Fibroblast of mammary gland (primary cell): ENCODE measurements at regions not wholly inside any gene's neighbourhood (a gene's known extent, or its start where the extent isn't known, plus 50 kb on each side); places are given as distances from the start of the nearest gene placed in this dataset.

Experiments used
- DNase-seq: peaks from one replicate; pipeline ENCODE4 v3.0.0-alpha.2; 2010; ENCODE audit warnings: low read depth
- H3K4me3 ChIP-seq: 2 replicates; pipeline ENCODE4 v1.5.1; 2011; ENCODE audit warnings: low read depth, mild to moderate bottlenecking, low read length, moderate library complexity; ENCODE audit not compliant: control insufficient read depth
- TF ChIP-seq, protein P1 (sequence below): conservative IDR thresholded peaks from 2 replicates; pipeline ENCODE4 v1.5.1; 2011; ENCODE audit warnings: low read depth, low read length, inconsistent platforms; ENCODE audit not compliant: control insufficient read depth, insufficient read depth

DNA sequence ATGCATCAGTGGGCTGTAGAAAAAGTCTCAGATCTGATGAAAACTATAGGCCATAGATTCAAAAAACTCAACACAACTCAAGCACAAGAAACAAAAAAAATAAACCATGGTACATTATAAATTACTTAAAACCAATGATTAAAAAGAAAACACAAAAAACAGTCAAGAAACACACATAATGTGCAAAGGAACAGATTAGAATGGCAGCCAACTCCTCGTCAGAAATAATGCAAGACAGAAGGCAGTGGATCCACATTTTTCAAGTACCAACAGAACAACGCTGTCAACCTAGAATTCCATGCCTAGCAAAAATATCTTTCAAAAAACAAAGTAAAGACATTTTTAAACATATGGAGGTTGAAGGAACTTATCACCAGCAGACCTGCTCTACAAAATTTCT is 69.7 kb downstream of the PSMB1 start:
- no peak for DNase-seq
- no peak overlapping the region for H3K4me3 ChIP-seq
- TF ChIP-seq, protein P1, sequence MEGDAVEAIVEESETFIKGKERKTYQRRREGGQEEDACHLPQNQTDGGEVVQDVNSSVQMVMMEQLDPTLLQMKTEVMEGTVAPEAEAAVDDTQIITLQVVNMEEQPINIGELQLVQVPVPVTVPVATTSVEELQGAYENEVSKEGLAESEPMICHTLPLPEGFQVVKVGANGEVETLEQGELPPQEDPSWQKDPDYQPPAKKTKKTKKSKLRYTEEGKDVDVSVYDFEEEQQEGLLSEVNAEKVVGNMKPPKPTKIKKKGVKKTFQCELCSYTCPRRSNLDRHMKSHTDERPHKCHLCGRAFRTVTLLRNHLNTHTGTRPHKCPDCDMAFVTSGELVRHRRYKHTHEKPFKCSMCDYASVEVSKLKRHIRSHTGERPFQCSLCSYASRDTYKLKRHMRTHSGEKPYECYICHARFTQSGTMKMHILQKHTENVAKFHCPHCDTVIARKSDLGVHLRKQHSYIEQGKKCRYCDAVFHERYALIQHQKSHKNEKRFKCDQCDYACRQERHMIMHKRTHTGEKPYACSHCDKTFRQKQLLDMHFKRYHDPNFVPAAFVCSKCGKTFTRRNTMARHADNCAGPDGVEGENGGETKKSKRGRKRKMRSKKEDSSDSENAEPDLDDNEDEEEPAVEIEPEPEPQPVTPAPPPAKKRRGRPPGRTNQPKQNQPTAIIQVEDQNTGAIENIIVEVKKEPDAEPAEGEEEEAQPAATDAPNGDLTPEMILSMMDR, result no peak

DNA sequence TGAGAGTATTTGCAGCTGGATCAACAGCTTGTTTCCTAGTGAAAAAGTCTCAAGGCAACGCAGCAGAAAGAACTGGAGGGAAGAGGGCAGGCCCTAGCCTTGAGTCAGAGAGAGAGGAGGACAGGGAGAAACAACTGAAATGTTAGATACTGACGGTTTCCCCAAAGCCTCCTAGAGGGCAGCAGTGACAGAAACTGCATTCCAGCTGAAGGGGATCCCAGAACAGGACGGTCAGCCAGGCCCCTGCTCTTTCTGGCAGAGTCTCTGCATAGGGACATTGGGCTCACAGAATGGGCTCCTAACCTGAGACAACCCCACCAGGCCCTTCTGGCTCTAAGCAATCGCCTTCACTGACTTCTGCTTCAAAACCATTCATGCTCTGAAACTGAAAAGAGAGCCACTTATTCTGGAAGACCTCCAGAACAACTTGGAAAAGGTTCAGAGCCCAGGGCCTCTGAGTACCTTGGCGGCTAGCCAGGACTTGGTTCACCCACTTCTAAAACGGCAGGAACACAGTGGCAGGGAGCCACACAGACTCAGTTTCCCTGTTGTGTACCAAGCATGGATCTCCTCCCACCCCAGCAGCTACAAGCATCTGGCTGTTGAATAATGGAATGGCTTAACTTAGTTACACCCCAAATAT is 72.9 kb downstream of the PSMB1 start:
- H3K4me3 ChIP-seq, result no peak overlapping the region
- TF ChIP-seq, protein P1, result peak; percentile 28
- peak; percentile 34 for DNase-seq

DNA sequence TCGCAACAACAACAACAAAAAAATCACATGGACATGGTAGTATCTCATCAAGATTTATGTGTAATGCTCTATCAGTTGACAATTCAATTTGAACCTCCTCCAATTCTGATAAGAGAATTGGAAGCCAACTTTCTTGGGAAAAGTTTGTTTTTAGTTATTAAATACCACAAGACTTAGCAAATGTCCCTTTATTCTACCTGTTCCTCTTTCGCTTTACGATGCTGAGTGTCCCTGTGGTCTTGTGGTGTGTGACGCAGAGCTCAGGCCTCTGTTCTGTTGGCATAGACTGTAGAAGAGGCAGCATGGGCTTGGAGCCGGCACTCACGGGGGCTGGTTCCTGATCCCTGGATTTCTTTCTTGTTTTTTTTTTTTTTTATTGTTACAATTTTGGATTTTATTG is 76.7 kb downstream of the PSMB1 start:
- H3K4me3 ChIP-seq, result no peak overlapping the region
- TF ChIP-seq, protein P1, result no peak
- no peak for DNase-seq

DNA sequence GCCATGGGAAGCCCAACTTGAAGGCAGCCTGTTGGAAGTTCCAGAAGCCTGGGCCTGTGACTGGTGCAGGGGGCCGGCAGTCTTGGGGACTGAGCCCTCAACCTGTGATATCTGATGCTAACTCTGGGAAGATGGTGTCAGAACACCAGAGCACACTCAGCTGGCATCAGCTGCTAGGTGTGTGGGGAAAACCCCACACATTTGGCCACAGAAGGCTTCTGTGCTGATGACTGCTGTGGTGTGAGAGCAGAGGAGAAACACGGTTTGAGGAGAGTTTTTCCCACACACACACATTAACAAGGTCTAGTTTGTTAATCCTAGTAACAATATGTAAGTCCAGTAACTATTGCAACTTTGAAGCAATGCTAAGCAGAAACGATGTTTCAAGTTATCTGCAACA is 78.0 kb downstream of the PSMB1 start:
- DNase-seq, result no peak
- no peak overlapping the region for H3K4me3 ChIP-seq
- TF ChIP-seq, protein P1, result no peak

DNA sequence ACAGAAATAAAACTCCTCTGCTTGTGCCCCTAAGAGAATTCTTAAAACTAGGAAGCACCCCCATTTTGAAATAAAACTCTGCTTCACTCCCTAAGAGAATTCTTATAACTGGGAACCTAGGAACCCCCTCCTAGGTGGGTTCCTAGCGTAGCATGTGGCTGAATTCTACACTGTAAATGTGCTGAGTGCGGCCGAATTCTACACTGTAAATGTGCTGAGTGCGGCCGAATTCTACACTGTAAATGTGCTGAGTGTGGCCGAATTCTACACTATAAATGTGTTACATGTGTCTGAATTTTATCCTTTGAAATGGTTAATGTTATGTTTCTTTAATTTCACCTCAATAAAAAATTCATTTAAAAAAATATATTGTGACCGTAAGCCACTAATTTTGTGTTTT is 79.3 kb downstream of the PSMB1 start:
- DNase-seq, result no peak
- no peak overlapping the region for H3K4me3 ChIP-seq
- TF ChIP-seq, protein P1, result no peak

DNA sequence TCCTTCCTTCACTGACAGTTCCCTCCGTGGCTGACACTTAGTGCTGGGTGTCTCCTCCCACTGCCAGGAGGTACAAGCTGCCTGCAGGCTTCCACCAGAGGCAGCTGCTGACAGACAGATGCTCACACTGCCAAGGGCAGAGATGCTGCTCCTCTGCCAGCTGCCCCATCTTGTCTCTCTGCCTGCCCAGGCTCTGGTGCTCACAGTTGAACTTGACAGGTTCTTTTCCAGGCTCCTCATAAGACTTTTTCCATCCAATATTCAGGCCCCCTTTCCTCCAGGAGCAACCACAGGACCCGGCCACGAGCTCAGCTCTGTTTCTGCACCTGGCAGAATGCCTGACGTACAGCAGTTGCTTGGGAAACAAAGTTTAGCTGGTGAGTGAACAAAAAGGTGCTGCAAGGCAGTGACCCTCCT is 79.8 kb downstream of the PSMB1 start:
- TF ChIP-seq, protein P1, result no peak
- H3K4me3 ChIP-seq, result no peak overlapping the region
- no peak for DNase-seq

DNA sequence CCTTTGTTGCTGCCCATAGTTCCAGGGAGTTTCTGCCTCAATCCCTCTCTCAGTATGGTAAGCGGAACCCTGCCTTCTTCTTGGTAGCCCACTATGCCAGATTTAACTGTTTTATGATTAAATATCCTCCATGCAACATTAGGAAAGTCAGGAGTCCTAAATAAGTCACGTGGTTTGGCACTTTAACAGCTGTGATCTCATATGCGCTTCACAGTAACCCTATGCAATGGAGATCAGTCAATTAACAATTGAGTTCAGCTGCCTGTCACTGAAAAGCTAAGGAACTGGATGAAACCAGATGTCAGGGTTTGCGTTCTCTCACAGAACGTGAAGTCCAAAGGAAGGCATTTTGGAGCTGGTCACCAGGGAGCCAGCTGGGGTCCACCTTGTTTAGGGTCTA is 81.6 kb downstream of the PSMB1 start:
- no peak overlapping the region for H3K4me3 ChIP-seq
- TF ChIP-seq, protein P1, result no peak
- no peak for DNase-seq
